ENCODE measurements at regions not wholly inside any gene's neighbourhood (a gene's known extent, or its start where the extent isn't known, plus 50 kb on each side); places are given as distances from the start of the nearest gene placed in this dataset.

- Histone ChIP-seq H2BK5ac (ENCODE audit: low read length) (no peak overlapping the region), H3K79me1 (ENCODE audit: low read depth, low read length) (no peaks in the 10 kb centered on the region), H3K4me1 (ENCODE audit: control insufficient read depth in 2 of 2, insufficient read depth in 1 of 2, low read depth in 1 of 2, low read length in 2 of 2) (no peaks in the 10 kb centered on the region), H3K18ac (ENCODE audit: low read length) (no peak overlapping the region), H2BK12ac (ENCODE audit: low read length) (no peak overlapping the region), H3K4ac (ENCODE audit: low read length) (no peak overlapping the region), H3K4me2 (ENCODE audit: insufficient read depth, low read length, poor library complexity, severe bottlenecking) (no peak overlapping the region), H3K9ac (ENCODE audit: low read depth, low read length, poor library complexity) (no peak overlapping the region), H3K27me3 (ENCODE audit: control insufficient read depth in 3 of 3, insufficient read depth in 3 of 3, low read depth in 1 of 3, low read length in 3 of 3) (no peaks in the 10 kb centered on the region), H2BK15ac (ENCODE audit: low read length) (no peak overlapping the region), H3K14ac (ENCODE audit: low read length) (no peak overlapping the region), H3K4me3 (ENCODE audit: low read length in 2 of 2) (no peak overlapping the region), H2AK5ac (ENCODE audit: low read depth, low read length) (no peak overlapping the region), H3K36me3 (replicated peaks in 1 of 2; ENCODE audit: control insufficient read depth in 2 of 2, insufficient read depth in 2 of 2, low read length in 2 of 2) (no peaks in the 10 kb centered on the region), H3K27ac (replicated peaks; ENCODE audit: low read length) (no peak overlapping the region), H3K23ac (ENCODE audit: low read depth, low read length, poor library complexity) (no peak overlapping the region), H2BK120ac (ENCODE audit: low read depth, low read length) (no peak overlapping the region), H2AFZ (ENCODE audit: low read length) (no peak overlapping the region), H4K91ac (ENCODE audit: low read depth, low read length, poor library complexity) (no peak overlapping the region), H3K9me3 (replicated peaks in 1 of 2; ENCODE audit: control insufficient read depth in 2 of 2, insufficient read depth in 1 of 2, low read depth in 1 of 2, low read length in 2 of 2) (peaks cover 0 to 3% of the 10 kb centered on the region in 2 donors), H4K8ac (ENCODE audit: low read depth, low read length) (no peak overlapping the region)
- DNase-seq (ENCODE audit: low spot score), result no peak
These were observed 324.7 kb downstream of the FAM170A start for GRCh38 chr5:119954106-119954505.

- H4K8ac ChIP-seq (ENCODE audit: low read depth, low read length), result no peak overlapping the region
- no peak overlapping the region for H4K91ac ChIP-seq (ENCODE audit: low read depth, low read length, poor library complexity)
- no peak overlapping the region for H2BK5ac ChIP-seq (ENCODE audit: low read length)
- H3K14ac ChIP-seq (ENCODE audit: low read length), result no peak overlapping the region
- no peak overlapping the region for H2BK12ac ChIP-seq (ENCODE audit: low read length)
- H3K18ac ChIP-seq (ENCODE audit: low read length), result no peak overlapping the region
- no peak overlapping the region for H3K9ac ChIP-seq (ENCODE audit: low read depth, low read length, poor library complexity)
- H3K36me3 ChIP-seq (replicated peaks in 1 of 2; ENCODE audit: control insufficient read depth in 2 of 2, insufficient read depth in 2 of 2, low read length in 2 of 2), result no peaks in the 10 kb centered on the region
- H2BK120ac ChIP-seq (ENCODE audit: low read depth, low read length), result no peak overlapping the region
- H3K4me2 ChIP-seq (ENCODE audit: insufficient read depth, low read length, poor library complexity, severe bottlenecking), result no peak overlapping the region
- no peak for DNase-seq (ENCODE audit: low spot score)
- no peak overlapping the region for H2AFZ ChIP-seq (ENCODE audit: low read length)
- H2BK15ac ChIP-seq (ENCODE audit: low read length), result no peak overlapping the region
- H3K27me3 ChIP-seq (ENCODE audit: control insufficient read depth in 3 of 3, insufficient read depth in 3 of 3, low read depth in 1 of 3, low read length in 3 of 3), result no peaks in the 10 kb centered on the region
- no peaks in the 10 kb centered on the region for H3K4me1 ChIP-seq (ENCODE audit: control insufficient read depth in 2 of 2, insufficient read depth in 1 of 2, low read depth in 1 of 2, low read length in 2 of 2)
- WGBS, 2 donors (ENCODE audit: extremely low coverage in 2 of 2, insufficient read length in 2 of 2, insufficient replicate concordance in 1 of 2), result no CpG with 5 or more reads among the region's 1 CpG
- no peak overlapping the region for H3K27ac ChIP-seq (replicated peaks; ENCODE audit: low read length)
- H3K79me1 ChIP-seq (ENCODE audit: low read depth, low read length), result no peaks in the 10 kb centered on the region
- no peak overlapping the region for H3K4ac ChIP-seq (ENCODE audit: low read length)
- H3K4me3 ChIP-seq (ENCODE audit: low read length in 2 of 2), result no peak overlapping the region
- no peak overlapping the region for H3K23ac ChIP-seq (ENCODE audit: low read depth, low read length, poor library complexity)
- no peaks in the 10 kb centered on the region for H3K9me3 ChIP-seq (replicated peaks in 1 of 2; ENCODE audit: control insufficient read depth in 2 of 2, insufficient read depth in 1 of 2, low read depth in 1 of 2, low read length in 2 of 2)
- H2AK5ac ChIP-seq (ENCODE audit: low read depth, low read length), result no peak overlapping the region
These were observed 332.6 kb downstream of the FAM170A start for GRCh38 chr5:119961993-119962392.

GRCh38 chr5:119966028-119966427 lies 336.7 kb downstream of the FAM170A start:
- no peak for DNase-seq (ENCODE audit: low spot score)
- Histone ChIP-seq H3K9me3 (replicated peaks in 1 of 2; ENCODE audit: control insufficient read depth in 2 of 2, insufficient read depth in 1 of 2, low read depth in 1 of 2, low read length in 2 of 2) (no peaks in the 10 kb centered on the region), H3K79me1 (ENCODE audit: low read depth, low read length) (no peaks in the 10 kb centered on the region), H3K27me3 (ENCODE audit: control insufficient read depth in 3 of 3, insufficient read depth in 3 of 3, low read depth in 1 of 3, low read length in 3 of 3) (no peaks in the 10 kb centered on the region), H2AK5ac (ENCODE audit: low read depth, low read length) (no peak overlapping the region), H3K4ac (ENCODE audit: low read length) (no peak overlapping the region), H2BK120ac (ENCODE audit: low read depth, low read length) (no peak overlapping the region), H3K4me2 (ENCODE audit: insufficient read depth, low read length, poor library complexity, severe bottlenecking) (no peak overlapping the region), H2BK5ac (ENCODE audit: low read length) (no peak overlapping the region), H3K9ac (ENCODE audit: low read depth, low read length, poor library complexity) (no peak overlapping the region), H3K14ac (ENCODE audit: low read length) (no peak overlapping the region), H3K18ac (ENCODE audit: low read length) (no peak overlapping the region), H3K4me1 (ENCODE audit: control insufficient read depth in 2 of 2, insufficient read depth in 1 of 2, low read depth in 1 of 2, low read length in 2 of 2) (no peaks in the 10 kb centered on the region), H2BK12ac (ENCODE audit: low read length) (no peak overlapping the region), H2AFZ (ENCODE audit: low read length) (no peak overlapping the region), H4K8ac (ENCODE audit: low read depth, low read length) (no peak overlapping the region), H2BK15ac (ENCODE audit: low read length) (no peak overlapping the region), H3K23ac (ENCODE audit: low read depth, low read length, poor library complexity) (no peak overlapping the region), H4K91ac (ENCODE audit: low read depth, low read length, poor library complexity) (no peak overlapping the region), H3K36me3 (replicated peaks in 1 of 2; ENCODE audit: control insufficient read depth in 2 of 2, insufficient read depth in 2 of 2, low read length in 2 of 2) (no peaks in the 10 kb centered on the region), H3K27ac (replicated peaks; ENCODE audit: low read length) (no peak overlapping the region), H3K4me3 (ENCODE audit: low read length in 2 of 2) (no peak overlapping the region)
- WGBS, 2 donors (ENCODE audit: extremely low coverage in 2 of 2, insufficient read length in 2 of 2, insufficient replicate concordance in 1 of 2), result 100% methylated on average over 2 of the region's 3 CpGs

- no CpG with 5 or more reads among the region's 2 CpGs for WGBS, 2 donors (ENCODE audit: extremely low coverage in 2 of 2, insufficient read length in 2 of 2, insufficient replicate concordance in 1 of 2)
- no peak overlapping the region for H3K14ac ChIP-seq (ENCODE audit: low read length)
- H3K4me3 ChIP-seq (ENCODE audit: low read length in 2 of 2), result no peak overlapping the region
- no peak overlapping the region for H2AFZ ChIP-seq (ENCODE audit: low read length)
- H3K4me1 ChIP-seq (ENCODE audit: control insufficient read depth in 2 of 2, insufficient read depth in 1 of 2, low read depth in 1 of 2, low read length in 2 of 2), result no peaks in the 10 kb centered on the region
- no peak overlapping the region for H4K91ac ChIP-seq (ENCODE audit: low read depth, low read length, poor library complexity)
- no peak overlapping the region for H2BK12ac ChIP-seq (ENCODE audit: low read length)
- H2BK5ac ChIP-seq (ENCODE audit: low read length), result no peak overlapping the region
- H3K27ac ChIP-seq (replicated peaks; ENCODE audit: low read length), result no peak overlapping the region
- no peak overlapping the region for H2AK5ac ChIP-seq (ENCODE audit: low read depth, low read length)
- H3K4me2 ChIP-seq (ENCODE audit: insufficient read depth, low read length, poor library complexity, severe bottlenecking), result no peak overlapping the region
- no peak overlapping the region for H4K8ac ChIP-seq (ENCODE audit: low read depth, low read length)
- H2BK120ac ChIP-seq (ENCODE audit: low read depth, low read length), result no peak overlapping the region
- H3K79me1 ChIP-seq (ENCODE audit: low read depth, low read length), result no peaks in the 10 kb centered on the region
- DNase-seq (ENCODE audit: low spot score), result no peak
- no peak overlapping the region for H2BK15ac ChIP-seq (ENCODE audit: low read length)
- H3K9me3 ChIP-seq (replicated peaks in 1 of 2; ENCODE audit: control insufficient read depth in 2 of 2, insufficient read depth in 1 of 2, low read depth in 1 of 2, low read length in 2 of 2), result no peaks in the 10 kb centered on the region
- no peak overlapping the region for H3K18ac ChIP-seq (ENCODE audit: low read length)
- no peak overlapping the region for H3K9ac ChIP-seq (ENCODE audit: low read depth, low read length, poor library complexity)
- H3K27me3 ChIP-seq (ENCODE audit: control insufficient read depth in 3 of 3, insufficient read depth in 3 of 3, low read depth in 1 of 3, low read length in 3 of 3), result no peaks in the 10 kb centered on the region
- no peaks in the 10 kb centered on the region for H3K36me3 ChIP-seq (replicated peaks in 1 of 2; ENCODE audit: control insufficient read depth in 2 of 2, insufficient read depth in 2 of 2, low read length in 2 of 2)
- H3K4ac ChIP-seq (ENCODE audit: low read length), result no peak overlapping the region
- H3K23ac ChIP-seq (ENCODE audit: low read depth, low read length, poor library complexity), result no peak overlapping the region
These were observed 339.3 kb downstream of the FAM170A start for GRCh38 chr5:119968690-119969089.

Measured in neuronal stem cell (in vitro differentiated cells).